Gastroesophageal sphincter (tissue), 3 donors: ENCODE measurements at regions not wholly inside any gene's neighbourhood (a gene's known extent, or its start where the extent isn't known, plus 50 kb on each side); places are given as distances from the start of the nearest gene placed in this dataset.

ENCODE experiments used
- CTCF ChIP-seq, 4 experiments: fragments of 200-600 bp in 2 of 4; fragments of 450-650 bp in 2 of 4; sonication (generic) in 1 of 4; IDR thresholded peaks; one replicate each; pipeline ENCODE4 v1.5.1; 2017 to 2019; ENCODE audit warnings: antibody characterized with exemption in 4 of 4, mild to moderate bottlenecking in 2 of 4, moderate library complexity in 2 of 4
- EP300 ChIP-seq: sonication (generic); formaldehyde crosslinking; IDR thresholded peaks from one replicate; pipeline ENCODE4 v1.6.1; 2017; ENCODE audit warnings: antibody characterized with exemption, mild to moderate bottlenecking
- POLR2A ChIP-seq, 2 donors: fragments of 450-650 bp; IDR thresholded peaks; one replicate each; pipeline ENCODE4 v1.6.1; 2017; ENCODE audit warnings: antibody characterized with exemption in 2 of 2, mild to moderate bottlenecking in 2 of 2, moderate library complexity in 1 of 2
- POLR2AphosphoS5 ChIP-seq: sonication (generic); formaldehyde crosslinking; IDR thresholded peaks from one replicate; pipeline ENCODE4 v1.6.1; 2017; ENCODE audit warnings: antibody characterized with exemption

- TF ChIP-seq CTCF (IDR thresholded peaks at IDR 0.05): no peak
- no peak for TF ChIP-seq POLR2AphosphoS5
- no peak for TF ChIP-seq POLR2A (IDR thresholded peaks at IDR 0.05)
- no peak for TF ChIP-seq EP300
Observed at GRCh38 chr2:162965191-162965590, 126.6 kb upstream of the KCNH7 start.
